CD4-positive, alpha-beta T cell treated with Interleukin-6 for 4 hours (primary cell): ENCODE measurements at regions not wholly inside any gene's neighbourhood (a gene's known extent, or its start where the extent isn't known, plus 50 kb on each side); places are given as distances from the start of the nearest gene placed in this dataset.

Source experiments
- DNase-seq: peaks from one replicate; pipeline ENCODE4 v3.0.0-alpha.2; 2020; ENCODE audit warnings: mixed read lengths

- DNase-seq, result no peak
Measured at GRCh38 chr6:164130585-164130984, 716.1 kb downstream of the QKI start.

- no peak for DNase-seq
Measured at GRCh38 chr6:164130151-164130550, 715.6 kb downstream of the QKI start.

- no peak for DNase-seq
Measured at GRCh38 chr6:164129218-164129617, 714.7 kb downstream of the QKI start.

GRCh38 chr6:164128101-164128500, 713.6 kb downstream of the QKI start:
- no peak for DNase-seq

GRCh38 chr6:164124986-164125385, 710.5 kb downstream of the QKI start:
- no peak for DNase-seq

- no peak for DNase-seq
Measured at GRCh38 chr6:164124473-164124872, 710.0 kb downstream of the QKI start.

- DNase-seq, result no peak
Measured at GRCh38 chr6:164122109-164122508, 707.6 kb downstream of the QKI start.

GRCh38 chr6:164121527-164121926, 707.0 kb downstream of the QKI start:
- no peak for DNase-seq

- no peak for DNase-seq
Measured at GRCh38 chr6:164114651-164115050, 700.1 kb downstream of the QKI start.

GRCh38 chr6:164114051-164114450, 699.5 kb downstream of the QKI start:
- DNase-seq, result no peak

GRCh38 chr6:164113637-164114036, 699.1 kb downstream of the QKI start:
- DNase-seq, result no peak

- DNase-seq, result no peak
Measured at GRCh38 chr6:164109770-164110140, 695.2 kb downstream of the QKI start.

- DNase-seq, result no peak
Measured at GRCh38 chr6:164108869-164109769, 694.6 kb downstream of the QKI start.

GRCh38 chr6:164108092-164108491, 693.6 kb downstream of the QKI start:
- DNase-seq, result no peak

- DNase-seq, result no peak
Measured at GRCh38 chr6:164107297-164107995, 692.9 kb downstream of the QKI start.

- DNase-seq, result no peak
Measured at GRCh38 chr6:164106345-164106769, 691.8 kb downstream of the QKI start.

GRCh38 chr6:164105705-164106104, 691.2 kb downstream of the QKI start:
- DNase-seq, result no peak

GRCh38 chr6:164104432-164104831, 689.9 kb downstream of the QKI start:
- DNase-seq, result no peak

- no peak for DNase-seq
Measured at GRCh38 chr6:164102693-164103092, 688.2 kb downstream of the QKI start.

GRCh38 chr6:164101859-164102258, 687.3 kb downstream of the QKI start:
- no peak for DNase-seq

- no peak for DNase-seq
Measured at GRCh38 chr6:164099269-164099865, 684.8 kb downstream of the QKI start.

- no peak for DNase-seq
Measured at GRCh38 chr6:164098857-164099267, 684.3 kb downstream of the QKI start.

GRCh38 chr6:164097551-164098398, 683.3 kb downstream of the QKI start:
- DNase-seq, result no peak
